Natural killer cell (primary cell): ENCODE measurements at regions not wholly inside any gene's neighbourhood (a gene's known extent, or its start where the extent isn't known, plus 50 kb on each side); places are given as distances from the start of the nearest gene placed in this dataset.

Source experiments
- ATAC-seq, 3 donors: fragments of 150-1000 bp in 2 of 3; fragments of 200-7000 bp in 1 of 3; cut with Tn5 transposase; 1 replicate in 1 of 3; 2 replicates in 2 of 3; pipeline ENCODE4 v1.10.0; 2021; ENCODE audit warnings: mild to moderate bottlenecking in 2 of 3, moderate library complexity in 2 of 3
- DNase-seq, 2 donors: peaks; one replicate each; pipeline versions ENCODE4 v3.0.0 to v3.0.0-alpha.2; 2013 to 2021; ENCODE audit warnings: mixed read lengths in 1 of 2
- H3K27ac ChIP-seq: one replicate; pipeline ENCODE4 v1.5.1; 2013; ENCODE audit warnings: mild to moderate bottlenecking, low read length
- H3K27me3 ChIP-seq: one replicate; pipeline ENCODE4 v1.6.1; 2013; ENCODE audit warnings: low read length; ENCODE audit not compliant: control insufficient read depth, insufficient read depth
- H3K36me3 ChIP-seq: one replicate; pipeline ENCODE4 v1.6.1; 2013; ENCODE audit warnings: low read length; ENCODE audit not compliant: control insufficient read depth, insufficient read depth
- H3K4me1 ChIP-seq: one replicate; pipeline ENCODE4 v1.6.1; 2013; ENCODE audit warnings: low read length; ENCODE audit not compliant: control insufficient read depth, insufficient read depth
- H3K4me3 ChIP-seq: one replicate; pipeline ENCODE4 v1.5.1; 2013; ENCODE audit warnings: low read length
- H3K9me3 ChIP-seq: one replicate; pipeline ENCODE4 v1.6.1; 2013; ENCODE audit warnings: low read length; ENCODE audit not compliant: control insufficient read depth, insufficient read depth
- H3K27ac Mint-ChIP-seq, 2 donors: one replicate each; pipeline ENCODE4 v1.8.0; 2022; ENCODE audit warnings: mild to moderate bottlenecking in 2 of 2, mixed read lengths in 2 of 2, moderate library complexity in 1 of 2
- H3K27me3 Mint-ChIP-seq, 2 donors: one replicate each; pipeline ENCODE4 v1.8.0; 2022; ENCODE audit warnings: low read depth in 2 of 2, mixed read lengths in 2 of 2
- H3K36me3 Mint-ChIP-seq: one replicate; pipeline ENCODE4 v1.8.0; 2022; ENCODE audit warnings: mixed read lengths
- H3K4me1 Mint-ChIP-seq, 2 donors: one replicate each; pipeline ENCODE4 v1.8.0; 2022; ENCODE audit warnings: mixed read lengths in 2 of 2
- H3K4me3 Mint-ChIP-seq: one replicate; pipeline ENCODE4 v1.8.0; 2022; ENCODE audit warnings: mild to moderate bottlenecking, moderate library complexity, mixed read lengths
- H3K9me3 Mint-ChIP-seq, 2 donors: one replicate each; pipeline ENCODE4 v1.8.0; 2022; ENCODE audit warnings: mixed read lengths in 2 of 2
- WGBS: methylation state at CpG from one replicate; pipeline ENCODE4 v1.1.7; 2013; ENCODE audit warnings: missing lambda C conversion rate; ENCODE audit not compliant: insufficient coverage; 5-methylcytosine and 5-hydroxymethylcytosine counted together
- intact Hi-C: fragments of 100-400 bp; cut with micrococcal nuclease; formaldehyde crosslinking; loops from one replicate; pipeline ENCODE4 v1.14.2; 2022
- TF ChIP-seq, protein P1 (sequence below): fragments of 200-600 bp; IDR thresholded peaks from one replicate; pipeline ENCODE4 v1.8.0; 2022; ENCODE audit warnings: antibody characterized with exemption

DNA sequence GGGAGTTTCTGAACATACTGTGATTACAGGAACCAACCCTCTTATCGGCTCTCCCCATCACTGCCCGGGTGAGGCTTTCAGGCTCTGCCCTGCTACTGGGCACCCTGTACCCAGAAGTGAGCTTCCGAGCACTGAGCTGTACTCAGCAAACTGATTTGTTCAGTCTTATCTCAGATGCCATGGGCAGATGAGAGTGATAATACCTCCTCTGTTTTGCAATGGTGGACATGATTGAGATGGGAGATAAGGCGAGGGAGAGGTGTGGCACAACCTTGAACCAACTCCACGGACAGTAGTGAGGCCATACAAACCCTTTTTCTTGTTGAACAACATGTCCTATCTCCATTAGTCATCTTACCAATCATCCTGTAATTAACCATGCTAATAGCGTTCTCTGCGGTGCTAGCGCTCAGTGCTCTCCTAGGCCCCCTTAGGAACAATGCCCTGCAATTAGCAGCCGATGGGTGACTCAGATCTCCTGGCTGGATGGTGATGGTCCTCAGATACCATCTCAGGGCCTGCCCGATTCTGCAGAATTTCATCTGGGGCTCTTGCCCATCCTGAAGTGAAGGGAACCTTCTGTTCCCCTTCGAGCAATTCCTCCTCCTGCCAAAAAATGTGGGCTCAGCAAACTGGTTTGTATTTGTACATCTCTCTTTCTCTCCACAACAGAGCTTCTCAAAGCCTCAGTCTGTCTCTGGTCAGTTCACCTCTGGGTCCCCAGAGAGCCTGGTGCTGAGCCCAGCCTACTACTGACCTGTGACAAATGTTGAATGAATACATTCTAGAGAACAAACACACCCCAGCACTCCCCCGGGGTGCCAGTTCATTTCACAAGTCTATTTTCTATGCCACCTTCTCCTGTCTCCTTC, 139.3 kb upstream of the IRX3 start:
- no peaks in the 10 kb centered on the region for H3K9me3 Mint-ChIP-seq
- no peaks in the 10 kb centered on the region for H3K4me1 Mint-ChIP-seq
- no peak overlapping the region for H3K4me3 Mint-ChIP-seq
- peaks cover 20 to 38% of the 10 kb centered on the region in 2 donors for H3K27me3 Mint-ChIP-seq
- no peaks in the 10 kb centered on the region for H3K27me3 ChIP-seq
- H3K27ac ChIP-seq, result no peak overlapping the region
- H3K27ac Mint-ChIP-seq, result no peak overlapping the region
- WGBS, result 78% methylated on average over 12 of the region's 12 CpGs
- no peak overlapping the region for H3K4me3 ChIP-seq
- no peaks in the 10 kb centered on the region for H3K4me1 ChIP-seq
- H3K36me3 ChIP-seq, result no peaks in the 10 kb centered on the region
- no peak for DNase-seq
- intact Hi-C loops, result no loop called here
- H3K9me3 ChIP-seq, result no peaks in the 10 kb centered on the region
- ATAC-seq, result peak in 1 of 3 donors; percentile 62
- no peaks in the 10 kb centered on the region for H3K36me3 Mint-ChIP-seq
- TF ChIP-seq, protein P1, sequence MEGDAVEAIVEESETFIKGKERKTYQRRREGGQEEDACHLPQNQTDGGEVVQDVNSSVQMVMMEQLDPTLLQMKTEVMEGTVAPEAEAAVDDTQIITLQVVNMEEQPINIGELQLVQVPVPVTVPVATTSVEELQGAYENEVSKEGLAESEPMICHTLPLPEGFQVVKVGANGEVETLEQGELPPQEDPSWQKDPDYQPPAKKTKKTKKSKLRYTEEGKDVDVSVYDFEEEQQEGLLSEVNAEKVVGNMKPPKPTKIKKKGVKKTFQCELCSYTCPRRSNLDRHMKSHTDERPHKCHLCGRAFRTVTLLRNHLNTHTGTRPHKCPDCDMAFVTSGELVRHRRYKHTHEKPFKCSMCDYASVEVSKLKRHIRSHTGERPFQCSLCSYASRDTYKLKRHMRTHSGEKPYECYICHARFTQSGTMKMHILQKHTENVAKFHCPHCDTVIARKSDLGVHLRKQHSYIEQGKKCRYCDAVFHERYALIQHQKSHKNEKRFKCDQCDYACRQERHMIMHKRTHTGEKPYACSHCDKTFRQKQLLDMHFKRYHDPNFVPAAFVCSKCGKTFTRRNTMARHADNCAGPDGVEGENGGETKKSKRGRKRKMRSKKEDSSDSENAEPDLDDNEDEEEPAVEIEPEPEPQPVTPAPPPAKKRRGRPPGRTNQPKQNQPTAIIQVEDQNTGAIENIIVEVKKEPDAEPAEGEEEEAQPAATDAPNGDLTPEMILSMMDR, result no peak

DNA sequence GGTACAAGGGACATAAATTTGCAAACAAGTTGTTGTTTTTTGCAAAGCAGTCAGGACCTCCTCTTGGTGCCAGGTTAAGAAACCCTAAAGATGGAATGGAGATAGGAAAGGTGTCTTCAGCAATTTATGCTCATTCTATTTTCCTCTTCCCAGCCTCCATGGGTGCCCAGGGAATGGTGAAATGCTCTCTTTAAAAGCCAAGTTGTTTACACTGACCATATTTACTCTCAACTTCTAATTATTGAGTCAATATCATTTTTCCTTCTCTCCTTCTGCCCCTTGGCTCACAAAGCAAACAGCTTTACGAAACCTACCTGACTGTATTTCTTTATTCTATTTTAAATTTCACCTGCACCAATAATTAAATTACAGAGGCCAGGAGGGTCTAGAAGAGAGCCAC, 138.5 kb upstream of the IRX3 start:
- Histone ChIP-seq H3K27ac (no peak overlapping the region), H3K4me3 (no peak overlapping the region), H3K9me3 (no peaks in the 10 kb centered on the region), H3K27me3 (no peaks in the 10 kb centered on the region), H3K4me1 (no peaks in the 10 kb centered on the region), H3K36me3 (no peaks in the 10 kb centered on the region)
- no peak overlapping the region for H3K4me3 Mint-ChIP-seq
- no peak overlapping the region for H3K27ac Mint-ChIP-seq
- H3K4me1 Mint-ChIP-seq, result no peaks in the 10 kb centered on the region
- TF ChIP-seq, protein P1, result no peak
- ATAC-seq (no peak), DNase-seq (no peak)
- WGBS, result 93% methylated on average over 1 of the region's 1 CpG
- H3K9me3 Mint-ChIP-seq, result no peaks in the 10 kb centered on the region
- H3K27me3 Mint-ChIP-seq, result peaks cover 14 to 30% of the 10 kb centered on the region in 2 donors
- intact Hi-C loops, result no loop called here
- H3K36me3 Mint-ChIP-seq, result no peaks in the 10 kb centered on the region

DNA sequence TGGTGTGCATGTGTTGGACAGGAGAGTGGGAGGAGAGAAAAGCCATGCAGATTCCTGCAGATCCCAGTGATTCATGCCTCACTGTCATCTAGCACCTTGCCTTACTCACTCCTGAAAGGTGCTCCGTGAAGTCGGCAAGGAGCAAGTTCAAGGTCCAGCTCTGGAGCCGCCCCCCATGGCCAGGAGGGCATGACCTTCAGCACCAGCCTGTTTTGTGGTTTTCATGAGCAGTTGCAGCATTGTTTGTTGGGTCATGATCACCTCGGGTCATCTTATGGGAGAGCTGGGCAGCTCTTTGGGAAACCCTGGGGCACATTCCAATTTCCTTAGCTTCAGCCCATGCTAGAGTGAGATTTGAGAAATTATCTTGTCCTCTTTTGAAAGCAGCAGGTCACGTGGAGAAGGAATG, 137.5 kb upstream of the IRX3 start:
- Mint-ChIP-seq H3K27ac (no peak overlapping the region), H3K36me3 (no peaks in the 10 kb centered on the region), H3K4me1 (no peaks in the 10 kb centered on the region), H3K27me3 (peaks cover 11 to 21% of the 10 kb centered on the region in 2 donors), H3K9me3 (no peaks in the 10 kb centered on the region), H3K4me3 (no peak overlapping the region)
- Histone ChIP-seq H3K36me3 (no peaks in the 10 kb centered on the region), H3K27me3 (no peaks in the 10 kb centered on the region), H3K4me3 (no peak overlapping the region), H3K27ac (no peak overlapping the region), H3K9me3 (no peaks in the 10 kb centered on the region), H3K4me1 (no peaks in the 10 kb centered on the region)
- no peak for DNase-seq
- TF ChIP-seq, protein P1, result no peak
- intact Hi-C loops, result no loop called here
- no peak for ATAC-seq
- WGBS, result 75% methylated on average over 5 of the region's 5 CpGs

- Mint-ChIP-seq H3K9me3 (no peaks in the 10 kb centered on the region), H3K27me3 (peaks cover 8 to 15% of the 10 kb centered on the region in 2 donors), H3K4me3 (no peak overlapping the region), H3K27ac (no peak overlapping the region), H3K4me1 (no peaks in the 10 kb centered on the region), H3K36me3 (no peaks in the 10 kb centered on the region)
- H3K4me1 ChIP-seq, result no peaks in the 10 kb centered on the region
- DNase-seq, result no peak
- no peak for ATAC-seq
- TF ChIP-seq, protein P1, result no peak
- H3K27ac ChIP-seq, result no peak overlapping the region
- intact Hi-C loops, result no loop called here
- no peaks in the 10 kb centered on the region for H3K36me3 ChIP-seq
- WGBS, result 60% methylated on average over 2 of the region's 2 CpGs
- H3K4me3 ChIP-seq, result no peak overlapping the region
- no peaks in the 10 kb centered on the region for H3K27me3 ChIP-seq
- no peaks in the 10 kb centered on the region for H3K9me3 ChIP-seq
Measured at GRCh38 chr16:54422569-54422978, 136.0 kb upstream of the IRX3 start.
